GM19372 (cell line): ENCODE measurements at regions not wholly inside any gene's neighbourhood (a gene's known extent, or its start where the extent isn't known, plus 50 kb on each side); places are given as distances from the start of the nearest gene placed in this dataset.
"Not testable (repeated sequence)": the region's sequence is repeated elsewhere in the genome, so short reads cannot be mapped to it uniquely, and the experiment has no call there.

Source experiments
- ATAC-seq: cut with Tn5 transposase; IDR thresholded peaks from one replicate; pipeline ENCODE4 v1.9.1; 2021; ENCODE audit warnings: mild to moderate bottlenecking, low read depth, moderate library complexity; ENCODE audit not compliant: unreplicated experiment

GRCh38 chr5:167356374-167356773 is 935.1 kb upstream of the WWC1 start:
- no peak for ATAC-seq

- ATAC-seq: no peak
Measured at GRCh38 chr5:167358868-167359492, 932.5 kb upstream of the WWC1 start.

GRCh38 chr5:167361795-167362194 is 929.6 kb upstream of the WWC1 start:
- ATAC-seq: no peak

GRCh38 chr5:167363065-167363464 is 928.4 kb upstream of the WWC1 start:
- no peak for ATAC-seq

GRCh38 chr5:167375125-167375524 is 916.3 kb upstream of the WWC1 start:
- no peak for ATAC-seq

- ATAC-seq: no peak
Measured at GRCh38 chr5:167378894-167379723, 912.3 kb upstream of the WWC1 start.

DNA sequence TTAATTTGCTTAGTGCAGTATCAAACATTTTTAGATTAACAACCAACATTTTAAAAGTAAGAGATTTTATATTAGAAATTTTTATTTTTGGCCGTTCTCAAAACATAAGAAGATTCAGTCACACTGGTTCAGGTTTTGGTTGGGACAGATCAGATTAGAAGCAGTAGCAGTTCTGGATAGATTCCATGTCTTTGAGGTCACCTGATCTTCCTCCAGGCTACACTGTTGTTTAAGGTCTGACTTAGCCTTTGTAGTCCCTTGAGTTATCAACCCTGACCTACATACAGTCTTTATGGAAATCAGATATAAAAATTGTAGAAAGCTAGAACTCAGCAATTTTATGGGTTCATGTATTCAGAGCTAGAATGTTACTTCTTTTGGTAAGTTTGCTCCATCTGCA is 910.0 kb upstream of the WWC1 start:
- ATAC-seq: no peak

- no peak for ATAC-seq
Measured at GRCh38 chr5:167389537-167389936, 901.9 kb upstream of the WWC1 start.

- ATAC-seq: not testable (repeated sequence)
Measured at GRCh38 chr5:167391286-167391685, 900.2 kb upstream of the WWC1 start.

DNA sequence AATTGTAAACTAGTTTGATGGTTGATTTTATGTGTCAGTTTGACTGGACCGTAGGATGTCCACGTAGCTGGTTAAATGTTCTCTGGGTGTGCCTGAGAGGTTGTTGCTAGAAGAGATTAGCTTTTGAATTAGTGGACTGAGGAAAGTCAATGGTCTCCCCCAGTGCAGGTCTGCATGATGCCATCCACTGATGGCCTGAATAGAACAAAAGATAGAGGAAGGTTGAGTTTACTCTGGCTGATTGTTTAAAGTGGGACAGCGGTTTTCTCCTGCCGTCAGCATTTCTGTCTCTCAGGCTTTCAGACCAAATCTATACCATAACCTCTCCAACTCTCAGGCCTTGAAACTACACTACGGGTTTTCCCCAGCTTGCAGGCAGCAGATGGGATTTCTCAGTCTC is 899.2 kb upstream of the WWC1 start:
- ATAC-seq: no peak

DNA sequence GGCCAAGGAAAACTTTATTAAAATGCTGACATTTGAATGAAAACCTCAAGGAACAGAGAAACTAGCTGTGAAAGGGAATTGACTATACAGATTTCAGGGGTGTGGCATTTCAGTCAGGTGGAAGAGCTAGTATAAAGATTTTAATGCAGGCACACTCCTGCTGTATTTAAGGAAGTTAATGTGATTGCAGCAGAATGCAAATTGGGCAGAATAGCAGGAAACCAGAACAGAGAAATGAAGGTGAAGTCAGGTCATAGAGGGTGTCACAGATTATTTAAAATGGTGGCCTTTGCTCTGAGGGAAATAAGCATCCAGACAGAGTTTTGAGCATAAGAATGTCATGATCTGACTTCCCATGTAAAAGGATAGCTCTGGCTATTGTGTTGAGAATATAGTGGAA is 898.1 kb upstream of the WWC1 start:
- ATAC-seq: no peak

DNA sequence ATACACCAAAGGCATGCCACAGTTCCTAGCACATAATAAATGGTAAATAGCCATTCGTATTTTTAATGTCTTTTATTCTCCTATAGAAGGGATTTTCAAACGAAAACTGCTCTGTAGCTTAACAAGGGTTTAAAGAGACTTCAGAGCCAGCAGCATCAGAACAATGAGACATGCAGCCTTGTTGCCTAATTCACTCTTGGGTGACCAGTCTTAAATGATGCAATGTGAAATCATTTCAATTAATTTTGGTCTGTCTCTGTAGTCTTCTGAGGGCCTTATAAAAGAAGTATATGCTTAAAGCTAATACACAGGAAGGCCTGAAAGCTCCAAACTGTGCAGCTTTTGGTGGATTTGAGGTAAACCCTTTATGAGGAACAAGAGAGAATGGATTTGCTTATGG is 888.8 kb upstream of the WWC1 start:
- no peak for ATAC-seq

DNA sequence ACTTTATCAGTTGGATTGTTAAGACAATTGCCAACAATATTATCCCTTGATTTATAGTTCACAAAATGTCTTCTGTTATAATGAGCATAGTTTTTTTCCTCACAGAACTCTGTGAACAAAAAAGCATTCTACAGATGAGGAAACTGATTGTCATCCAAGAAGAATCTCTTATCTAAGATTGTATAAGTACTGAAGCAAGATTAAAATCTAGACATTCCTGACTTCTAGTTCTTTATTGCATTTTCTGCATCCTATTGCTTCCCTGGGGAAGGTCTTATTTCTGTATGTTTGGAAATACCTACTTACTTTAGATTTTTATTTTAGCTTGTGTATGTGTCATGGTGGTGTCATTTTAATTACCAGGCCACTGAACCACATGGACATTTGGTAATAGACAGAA is 884.9 kb upstream of the WWC1 start:
- ATAC-seq: no peak

GRCh38 chr5:167412556-167412955 is 878.9 kb upstream of the WWC1 start:
- no peak for ATAC-seq

DNA sequence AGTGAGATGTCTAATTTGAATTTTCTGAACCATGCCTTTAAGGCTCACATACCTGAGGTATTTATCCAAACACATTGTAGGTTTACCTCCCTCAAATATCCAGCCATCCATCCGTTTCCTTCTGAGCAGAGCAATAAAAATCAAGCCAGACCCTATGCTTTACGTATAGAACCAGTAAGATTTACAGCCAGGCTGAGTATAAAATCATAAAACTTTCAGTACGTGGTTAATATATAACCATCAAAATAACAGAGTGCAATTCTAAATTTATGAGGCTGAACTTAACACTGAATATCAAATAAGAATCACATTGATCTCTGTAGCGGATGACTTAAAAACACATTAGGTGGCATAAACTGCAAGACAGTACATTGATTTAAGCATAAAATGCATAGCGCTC is 877.9 kb upstream of the WWC1 start:
- ATAC-seq: no peak

DNA sequence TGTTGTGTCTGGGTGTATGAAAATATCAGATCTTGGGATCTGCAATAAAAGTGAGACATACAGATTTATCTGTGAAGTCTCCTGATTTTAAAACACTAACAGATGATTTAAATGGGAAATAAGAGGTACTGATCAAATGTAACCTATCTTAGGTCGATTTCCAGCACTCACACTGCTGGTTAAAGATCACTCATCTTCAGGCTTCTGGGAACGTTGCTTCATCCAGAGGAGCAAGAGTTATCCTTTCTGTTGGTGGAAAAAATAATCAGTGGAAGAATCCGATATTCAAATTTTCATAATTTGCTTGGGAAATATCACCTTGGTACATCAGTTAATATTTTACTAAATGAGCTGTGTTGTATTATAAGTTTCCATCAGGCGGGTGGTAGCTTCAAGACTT is 876.8 kb upstream of the WWC1 start:
- ATAC-seq: no peak

- no peak for ATAC-seq
Measured at GRCh38 chr5:167415779-167416746, 875.4 kb upstream of the WWC1 start.

GRCh38 chr5:167417662-167418061 is 873.8 kb upstream of the WWC1 start:
- ATAC-seq: no peak

GRCh38 chr5:167425161-167425560 is 866.3 kb upstream of the WWC1 start:
- no peak for ATAC-seq

DNA sequence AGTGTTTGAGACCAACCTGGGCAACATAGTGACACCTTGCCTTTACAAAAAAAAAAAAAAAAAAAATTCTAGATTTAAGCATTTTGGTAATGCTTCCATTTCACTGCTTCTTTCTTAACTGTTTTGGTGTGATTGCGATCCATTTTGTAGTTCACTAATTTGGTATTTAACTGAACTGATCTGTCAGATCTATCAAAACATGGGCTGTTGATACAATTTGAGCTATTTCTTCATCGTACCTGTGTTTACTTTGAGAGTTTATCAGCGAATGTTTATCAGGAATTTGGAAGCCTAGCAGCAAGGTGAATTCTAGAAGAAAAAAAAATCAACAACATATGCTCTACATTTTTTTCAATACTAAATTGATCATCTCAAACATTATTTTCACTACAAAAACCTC is 864.9 kb upstream of the WWC1 start:
- ATAC-seq: no peak

GRCh38 chr5:167427641-167428040 is 863.8 kb upstream of the WWC1 start:
- not testable (repeated sequence) for ATAC-seq
